ENCODE measurements at regions not wholly inside any gene's neighbourhood (a gene's known extent, or its start where the extent isn't known, plus 50 kb on each side); places are given as distances from the start of the nearest gene placed in this dataset.

DNA sequence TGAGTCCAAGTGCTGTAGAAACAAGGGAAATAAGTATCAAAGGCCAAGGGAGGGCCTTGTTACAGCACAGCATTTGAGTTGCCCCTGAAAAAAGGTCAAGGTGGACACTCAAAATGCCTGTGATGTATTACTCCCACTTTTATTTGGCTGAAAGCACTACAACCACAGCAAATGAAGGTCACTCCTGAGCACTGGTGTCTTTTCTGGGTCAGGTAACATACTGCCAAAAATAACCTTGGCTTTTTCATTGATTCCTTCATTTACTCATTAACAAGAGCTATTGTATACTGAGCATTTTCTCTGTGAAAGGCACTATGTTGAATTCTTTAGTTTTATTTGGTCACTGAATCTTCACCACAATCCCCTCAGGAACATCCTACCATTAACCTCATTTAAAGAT, 590.3 kb downstream of the BCL11A start:
- FAIRE-seq (no peak), ATAC-seq (no peak), DNase-seq (ENCODE audit: low read depth, low spot score) (no peak)
- ChIA-PET SMC1A (ENCODE audit: uncharacterized antibody, unreplicated experiment) (no interaction called here), CTCF (interaction anchor here (1.4 kb wide), 1 partner anchor 13 kb away, joined by 6 read pairs; no protein-coding TSS in a partner anchor), RAD21 (ENCODE audit: unreplicated experiment) (no interaction called here), POLR2A (no interaction called here)
- H3K4me3 ChIP-seq, result no peak overlapping the region
- no peaks in the 10 kb centered on the region for H3K36me3 ChIP-seq (ENCODE audit: control insufficient read depth in 2 of 2, insufficient read depth in 2 of 2, low read length in 1 of 2)
- intact Hi-C loops (cut with micrococcal nuclease; ENCODE audit: unreplicated experiment) (no loop called here), in situ Hi-C loops (cut with MboI) (no loop called here)
- TF ChIP-seq RFX5 (IDR thresholded peaks at IDR 0.05; ENCODE audit: low read depth, low read length) (no peak), MLLT1 (IDR thresholded peaks at IDR 0.05) (no peak), KDM1A (IDR thresholded peaks at IDR 0.05; ENCODE audit: borderline replicate concordance) (no peak), KLF5 (IDR thresholded peaks at IDR 0.05; ENCODE audit: partially characterized antibody) (no peak), NFIC (IDR thresholded peaks at IDR 0.05; ENCODE audit: low read depth, low read length) (no peak), LARP7 (IDR thresholded peaks at IDR 0.05) (no peak), CBX3 (IDR thresholded peaks at IDR 0.05; ENCODE audit: borderline replicate concordance, low read depth) (no peak)
- H3K9me3 ChIP-seq (replicated peaks; ENCODE audit: control insufficient read depth, insufficient read depth, low read length), result no peaks in the 10 kb centered on the region
- no peak overlapping the region for H3K27ac ChIP-seq (ENCODE audit: control insufficient read depth, insufficient read depth)
- H3K4me2 ChIP-seq (ENCODE audit: control insufficient read depth, insufficient read depth), result no peak overlapping the region
- no peaks in the 10 kb centered on the region; a peak in 1 of 4 replicates for H3K27me3 ChIP-seq (replicated peaks in 1 of 2; ENCODE audit: control insufficient read depth in 2 of 2, insufficient read depth in 2 of 2, low read length in 1 of 2)
- H4K20me1 ChIP-seq (ENCODE audit: control insufficient read depth, insufficient read depth), result no peaks in the 10 kb centered on the region
- no peaks in the 10 kb centered on the region for H3K4me1 ChIP-seq (ENCODE audit: control insufficient read depth, insufficient read depth, low read length)
- H2AFZ ChIP-seq (ENCODE audit: control insufficient read depth, low read depth, low read length), result no peak overlapping the region
- no TSS peak for BruUV-seq (replicated peaks)
- no peaks in the 10 kb centered on the region for H3K79me2 ChIP-seq (ENCODE audit: control insufficient read depth, insufficient read depth, low read length)
- H3K9ac ChIP-seq (ENCODE audit: control insufficient read depth, insufficient read depth, low read length), result no peak overlapping the region

- Histone ChIP-seq H3K27me3 (replicated peaks in 1 of 2; ENCODE audit: control insufficient read depth in 2 of 2, insufficient read depth in 2 of 2, low read length in 1 of 2) (no peaks in the 10 kb centered on the region; a peak in 1 of 4 replicates), H3K9ac (ENCODE audit: control insufficient read depth, insufficient read depth, low read length) (no peak overlapping the region), H2AFZ (ENCODE audit: control insufficient read depth, low read depth, low read length) (no peak overlapping the region), H3K9me3 (replicated peaks; ENCODE audit: control insufficient read depth, insufficient read depth, low read length) (no peaks in the 10 kb centered on the region), H3K4me1 (ENCODE audit: control insufficient read depth, insufficient read depth, low read length) (no peaks in the 10 kb centered on the region), H3K36me3 (ENCODE audit: control insufficient read depth in 2 of 2, insufficient read depth in 2 of 2, low read length in 1 of 2) (no peaks in the 10 kb centered on the region), H3K4me2 (ENCODE audit: control insufficient read depth, insufficient read depth) (no peak overlapping the region), H3K79me2 (ENCODE audit: control insufficient read depth, insufficient read depth, low read length) (no peaks in the 10 kb centered on the region), H3K27ac (ENCODE audit: control insufficient read depth, insufficient read depth) (no peak overlapping the region), H3K4me3 (no peak overlapping the region), H4K20me1 (ENCODE audit: control insufficient read depth, insufficient read depth) (no peaks in the 10 kb centered on the region)
- no peak for DNase-seq (ENCODE audit: low read depth, low spot score)
- intact Hi-C loops (cut with micrococcal nuclease; ENCODE audit: unreplicated experiment) (no loop called here), in situ Hi-C loops (cut with MboI) (no loop called here)
- WGBS (ENCODE audit: insufficient coverage, insufficient replicate concordance, low lambda C conversion rate, missing lambda C conversion rate), result 49% methylated on average over 2 of the region's 2 CpGs
- SMC1A ChIA-PET (ENCODE audit: uncharacterized antibody, unreplicated experiment), result no interaction called here
- POLR2A ChIA-PET, result no interaction called here
- no TSS peak for BruUV-seq (replicated peaks)
- no peak for FAIRE-seq
- CTCF ChIA-PET, result interaction anchor here (1.4 kb wide), 1 partner anchor 12 kb away, joined by 6 read pairs; no protein-coding TSS in a partner anchor
- no peak for ATAC-seq
- RAD21 ChIA-PET (ENCODE audit: unreplicated experiment), result no interaction called here
- no peak for TF ChIP-seq RELA (IDR thresholded peaks at IDR 0.05; ENCODE audit: borderline replicate concordance, partially characterized antibody)
- TF ChIP-seq PML (IDR thresholded peaks at IDR 0.05; ENCODE audit: low read length), result no peak
- no peak for TF ChIP-seq ZSCAN29 (IDR thresholded peaks at IDR 0.05)
- no peak for TF ChIP-seq SRF (IDR thresholded peaks at IDR 0.05; ENCODE audit: low read depth in 2 of 2, low read length in 2 of 2)
- TF ChIP-seq ZNF592 (IDR thresholded peaks at IDR 0.05), result no peak
- no peak for TF ChIP-seq FOXM1 (IDR thresholded peaks at IDR 0.05; ENCODE audit: low read depth, low read length)
- no peak for TF ChIP-seq MTA2 (IDR thresholded peaks at IDR 0.05; ENCODE audit: low read depth)
- no peak for TF ChIP-seq CHD1 (IDR thresholded peaks at IDR 0.05; ENCODE audit: low read depth, low read length)
Observed at GRCh38 chr2:59961746-59962145, 591.7 kb downstream of the BCL11A start.

Data from GM12878 (cell line).